ENCODE measurements at regions not wholly inside any gene's neighbourhood (a gene's known extent, or its start where the extent isn't known, plus 50 kb on each side); places are given as distances from the start of the nearest gene placed in this dataset.

GRCh38 chrX:3445806-3446490, 99.5 kb upstream of the MXRA5 start:
- Histone ChIP-seq H2AFZ (ENCODE audit: low read length) (no peak overlapping the region), H4K8ac (ENCODE audit: extremely low read depth, insufficient read depth, low read length) (no peak overlapping the region), H3K9ac (replicated peaks in 1 of 4; ENCODE audit: extremely low read depth in 1 of 4, low read depth in 3 of 4, low read length in 3 of 4) (no peak overlapping the region), H2BK15ac (ENCODE audit: low read length) (no peak overlapping the region), H3K27me3 (replicated peaks in 1 of 4; ENCODE audit: control insufficient read depth in 3 of 4, extremely low read depth in 1 of 4, insufficient read depth in 3 of 4, low read length in 3 of 4) (no peaks in the 10 kb centered on the region), H2BK12ac (ENCODE audit: low read depth, low read length) (no peak overlapping the region), H4K5ac (ENCODE audit: insufficient read length, low read depth, low read length) (no peak overlapping the region), H3K79me1 (ENCODE audit: low read depth, low read length) (no peaks in the 10 kb centered on the region), H3K56ac (replicated peaks; ENCODE audit: insufficient read length, low read depth, low read length) (no peak overlapping the region), H4K91ac (replicated peaks; ENCODE audit: insufficient read length, low read length) (no peak overlapping the region), H3K23me2 (ENCODE audit: low read depth, low read length) (no peaks in the 10 kb centered on the region), H3K9me3 (ENCODE audit: insufficient read depth in 2 of 2, low read depth in 1 of 2, low read length in 1 of 2) (no peaks in the 10 kb centered on the region), H3K14ac (ENCODE audit: insufficient read length) (no peak overlapping the region), H3K4me3 (ENCODE audit: extremely low read depth in 1 of 4, insufficient read depth in 2 of 4, low read depth in 3 of 4, low read length in 4 of 4) (no peak overlapping the region), H3K36me3 (ENCODE audit: control insufficient read depth in 2 of 4, insufficient read depth in 4 of 4, low read length in 3 of 4) (no peaks in the 10 kb centered on the region), H3K4me2 (ENCODE audit: insufficient read depth in 1 of 2, low read depth in 2 of 2, low read length in 2 of 2) (no peak overlapping the region), H4K20me1 (replicated peaks in 1 of 2; ENCODE audit: control insufficient read depth in 1 of 2, insufficient read depth in 2 of 2, low read length in 2 of 2) (no peaks in the 10 kb centered on the region), H2AK5ac (ENCODE audit: low read depth, low read length) (no peak overlapping the region), H2BK5ac (ENCODE audit: low read depth, low read length) (no peak overlapping the region), H2BK20ac (ENCODE audit: low read length) (no peak overlapping the region), H3K27ac (ENCODE audit: low read depth, low read length) (no peak overlapping the region), H3K23ac (ENCODE audit: insufficient read length) (no peak overlapping the region), H3K4ac (replicated peaks; ENCODE audit: insufficient read length, low read depth, low read length) (no peak overlapping the region), H3K18ac (ENCODE audit: extremely low read depth, low read length) (no peak overlapping the region), H3K79me2 (ENCODE audit: control insufficient read depth in 1 of 2, insufficient read depth in 2 of 2, low read length in 2 of 2) (no peaks in the 10 kb centered on the region), H2BK120ac (replicated peaks; ENCODE audit: low read depth, low read length) (no peak overlapping the region), H3K4me1 (replicated peaks in 1 of 4; ENCODE audit: control insufficient read depth in 3 of 4, insufficient read depth in 4 of 4, low read length in 3 of 4) (no peaks in the 10 kb centered on the region)
- WGBS, 2 experiments (ENCODE audit: extremely low coverage in 1 of 2, insufficient coverage in 1 of 2, insufficient read length in 1 of 2, insufficient replicate concordance in 2 of 2, low coverage in 1 of 2, low lambda C conversion rate in 2 of 2, missing lambda C conversion rate in 1 of 2), result 86% methylated on average over 3 of the region's 4 CpGs; no CpG with 5 or more reads in 1 of the 2 experiments
- ChIA-PET CTCF (ENCODE audit: partially characterized antibody) (no interaction called here), POLR2A (ENCODE audit: partially characterized antibody) (no interaction called here)
- DNase-seq (ENCODE audit: low read depth in 1 of 2, low spot score in 2 of 2) (no peak), FAIRE-seq (no peak)
- TF ChIP-seq CHD1 (IDR thresholded peaks at IDR 0.05; ENCODE audit: low read depth, low read length) (no peak), MAFK (IDR thresholded peaks at IDR 0.05; ENCODE audit: low read depth, low read length) (no peak), CHD2 (IDR thresholded peaks at IDR 0.05; ENCODE audit: low read length) (no peak), CEBPB (IDR thresholded peaks at IDR 0.05; ENCODE audit: low read depth, low read length) (no peak), SP4 (IDR thresholded peaks at IDR 0.05; ENCODE audit: low read length) (no peak), CREB1 (IDR thresholded peaks at IDR 0.05) (no peak), FOSL1 (IDR thresholded peaks at IDR 0.05; ENCODE audit: insufficient read depth, low read depth, low read length) (no peak), RBBP5 (IDR thresholded peaks at IDR 0.05; ENCODE audit: borderline replicate concordance, low read depth, low read length) (no peak), KDM5A (IDR thresholded peaks at IDR 0.05; ENCODE audit: low read length) (no peak), TCF12 (IDR thresholded peaks at IDR 0.05; ENCODE audit: low read depth, low read length) (no peak)
- TF ChIP-seq, protein P1, sequence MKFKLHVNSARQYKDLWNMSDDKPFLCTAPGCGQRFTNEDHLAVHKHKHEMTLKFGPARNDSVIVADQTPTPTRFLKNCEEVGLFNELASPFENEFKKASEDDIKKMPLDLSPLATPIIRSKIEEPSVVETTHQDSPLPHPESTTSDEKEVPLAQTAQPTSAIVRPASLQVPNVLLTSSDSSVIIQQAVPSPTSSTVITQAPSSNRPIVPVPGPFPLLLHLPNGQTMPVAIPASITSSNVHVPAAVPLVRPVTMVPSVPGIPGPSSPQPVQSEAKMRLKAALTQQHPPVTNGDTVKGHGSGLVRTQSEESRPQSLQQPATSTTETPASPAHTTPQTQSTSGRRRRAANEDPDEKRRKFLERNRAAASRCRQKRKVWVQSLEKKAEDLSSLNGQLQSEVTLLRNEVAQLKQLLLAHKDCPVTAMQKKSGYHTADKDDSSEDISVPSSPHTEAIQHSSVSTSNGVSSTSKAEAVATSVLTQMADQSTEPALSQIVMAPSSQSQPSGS (IDR thresholded peaks at IDR 0.05; ENCODE audit: low read length), result no peak

All from H1 (cell line).